Rectal smooth muscle tissue (tissue), 1 donor: ENCODE measurements at regions not wholly inside any gene's neighbourhood (a gene's known extent, or its start where the extent isn't known, plus 50 kb on each side); places are given as distances from the start of the nearest gene placed in this dataset.

ENCODE experiments used
- H3K27ac ChIP-seq: one replicate; pipeline ENCODE4 v1.7.0; 2013; ENCODE audit warnings: low read depth, low read length, inconsistent platforms
- H3K27me3 ChIP-seq: one replicate; pipeline ENCODE4 v1.7.0; 2013; ENCODE audit warnings: low read length; ENCODE audit not compliant: control insufficient read depth, insufficient read depth
- H3K36me3 ChIP-seq: one replicate; pipeline ENCODE4 v1.7.0; 2013; ENCODE audit warnings: low read length; ENCODE audit not compliant: control insufficient read depth, insufficient read depth
- H3K4me1 ChIP-seq: one replicate; pipeline ENCODE4 v1.7.0; 2013; ENCODE audit warnings: low read length; ENCODE audit not compliant: control insufficient read depth, insufficient read depth
- H3K4me3 ChIP-seq: one replicate; pipeline ENCODE4 v1.7.0; 2013; ENCODE audit warnings: low read length
- H3K9ac ChIP-seq: one replicate; pipeline ENCODE4 v1.7.0; 2013; ENCODE audit warnings: low read length

DNA sequence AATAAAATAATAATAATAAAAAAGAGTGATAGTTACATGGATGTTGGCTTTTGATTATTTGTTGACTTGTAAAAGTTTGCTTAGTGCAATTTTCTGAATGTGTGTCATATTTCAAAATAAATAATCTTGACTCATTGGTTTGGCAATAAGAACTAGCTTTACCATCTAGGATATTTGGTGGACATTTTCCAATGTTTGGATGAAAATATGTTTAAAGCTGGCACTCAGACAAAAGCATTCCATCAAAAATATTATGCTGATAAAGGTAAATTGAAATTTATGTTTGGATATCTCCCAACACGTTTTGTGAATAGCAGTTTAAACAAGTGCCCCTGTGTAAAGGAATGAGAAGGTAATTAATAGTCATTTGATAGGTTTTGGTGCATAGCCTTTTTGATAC lies 62.5 kb upstream of the KCNMA1 start:
- Histone ChIP-seq H3K36me3 (no peaks in the 10 kb centered on the region), H3K4me3 (no peak overlapping the region), H3K4me1 (no peaks in the 10 kb centered on the region), H3K27me3 (no peaks in the 10 kb centered on the region), H3K27ac (no peak overlapping the region), H3K9ac (no peak overlapping the region)

DNA sequence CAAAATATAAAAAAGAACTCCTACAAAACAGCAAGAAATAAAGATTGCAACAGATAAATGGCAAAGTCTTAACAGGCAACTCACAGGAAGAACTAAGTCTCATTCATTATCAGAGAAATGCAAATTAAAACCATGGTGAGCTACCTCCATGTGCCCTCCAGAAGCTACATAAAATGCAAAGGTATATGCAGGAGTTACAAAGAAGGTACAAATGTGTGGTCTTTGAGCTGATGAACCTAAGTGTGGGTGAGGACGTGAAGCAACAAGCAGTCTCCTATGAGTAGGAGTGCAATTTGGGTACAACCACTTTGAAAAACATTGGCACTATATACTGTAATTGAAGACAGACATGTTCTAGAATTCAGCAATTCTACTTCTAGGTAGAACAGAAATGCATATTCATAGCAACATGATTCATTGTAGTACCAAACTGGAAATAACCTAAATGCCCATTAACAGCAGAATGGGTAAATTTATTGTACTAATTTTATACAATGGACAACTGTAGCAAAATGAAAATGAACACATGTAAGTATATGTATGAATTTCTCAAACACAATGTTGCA lies 61.6 kb upstream of the KCNMA1 start:
- no peak overlapping the region for H3K4me3 ChIP-seq
- H3K9ac ChIP-seq, result no peak overlapping the region
- H3K27ac ChIP-seq, result no peak overlapping the region
- no peaks in the 10 kb centered on the region for H3K36me3 ChIP-seq
- H3K27me3 ChIP-seq, result no peaks in the 10 kb centered on the region
- H3K4me1 ChIP-seq, result no peaks in the 10 kb centered on the region

DNA sequence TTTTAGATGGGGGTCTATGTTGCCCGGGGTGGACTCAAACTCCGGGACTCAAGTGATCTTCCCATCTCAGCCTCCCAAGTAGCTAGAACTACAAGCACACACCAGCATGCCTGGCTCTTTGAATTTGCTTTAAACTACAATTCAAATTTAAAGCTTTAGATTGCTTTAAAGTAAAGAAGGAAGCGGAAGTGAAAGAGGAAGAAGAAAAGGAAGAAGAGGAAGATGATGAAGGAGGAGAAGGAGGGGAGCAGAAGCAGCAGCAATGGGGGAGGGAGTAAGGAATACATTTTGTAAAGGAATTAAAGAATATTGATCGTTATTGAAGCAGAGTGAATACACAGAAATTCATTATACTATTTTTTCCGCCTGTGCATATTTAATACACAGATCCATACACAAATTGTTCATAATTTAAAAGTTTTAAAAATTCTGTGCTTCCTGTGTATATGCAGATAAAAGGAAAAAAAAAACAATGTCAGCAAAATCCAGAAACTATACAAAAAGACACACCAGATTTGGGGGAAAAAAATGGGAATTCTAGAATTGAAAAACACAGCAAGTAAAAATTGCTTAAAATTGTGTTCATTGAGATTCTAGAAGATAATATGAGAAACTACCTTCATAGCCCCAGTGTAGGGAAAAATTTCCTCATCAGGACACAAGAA lies 60.8 kb upstream of the KCNMA1 start:
- no peak overlapping the region for H3K4me3 ChIP-seq
- H3K27ac ChIP-seq, result no peak overlapping the region
- no peaks in the 10 kb centered on the region for H3K36me3 ChIP-seq
- no peak overlapping the region for H3K9ac ChIP-seq
- no peaks in the 10 kb centered on the region for H3K4me1 ChIP-seq
- H3K27me3 ChIP-seq, result no peaks in the 10 kb centered on the region

DNA sequence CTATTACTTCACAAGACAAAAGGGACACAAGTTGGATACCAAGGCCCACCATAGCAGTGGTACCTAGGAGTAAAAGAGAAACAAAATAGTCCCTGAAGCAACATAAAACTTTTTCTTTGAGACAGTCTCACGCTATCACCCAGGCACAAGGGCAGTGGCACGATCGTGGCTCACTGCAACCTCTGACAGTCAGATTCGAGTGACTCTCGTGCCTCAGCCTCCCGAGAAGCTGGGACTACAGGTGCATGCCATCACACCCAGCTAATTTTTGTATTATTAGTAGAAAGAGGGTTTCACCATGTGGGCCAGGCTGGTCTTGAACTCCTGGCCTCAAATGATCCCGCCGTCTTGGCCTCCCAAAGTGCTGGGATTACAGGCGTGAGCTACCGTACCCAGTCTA lies 59.0 kb upstream of the KCNMA1 start:
- Histone ChIP-seq H3K9ac (no peak overlapping the region), H3K4me3 (no peak overlapping the region), H3K4me1 (no peaks in the 10 kb centered on the region), H3K27me3 (no peaks in the 10 kb centered on the region), H3K27ac (no peak overlapping the region), H3K36me3 (no peaks in the 10 kb centered on the region)

DNA sequence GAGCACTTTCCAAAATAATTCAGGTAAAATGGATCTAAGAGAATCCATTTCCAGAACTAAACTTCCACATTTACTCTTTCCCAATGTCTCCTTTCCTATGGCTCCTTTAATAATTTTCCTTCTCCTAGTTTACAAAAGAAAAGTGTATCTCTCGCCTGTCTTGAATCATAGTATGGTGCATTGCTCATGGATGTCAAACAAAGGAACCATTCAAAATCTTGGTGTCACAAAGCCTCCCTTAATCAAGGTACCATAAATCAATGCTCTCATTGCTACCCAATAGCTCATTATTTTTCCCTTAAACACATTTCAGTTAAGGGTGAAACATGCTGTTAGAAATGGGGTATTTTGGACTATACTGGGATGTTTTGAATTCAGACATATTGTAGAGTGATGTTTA lies 57.6 kb upstream of the KCNMA1 start:
- Histone ChIP-seq H3K9ac (no peak overlapping the region), H3K27me3 (no peaks in the 10 kb centered on the region), H3K27ac (no peak overlapping the region), H3K4me3 (no peak overlapping the region), H3K36me3 (no peaks in the 10 kb centered on the region), H3K4me1 (no peaks in the 10 kb centered on the region)

DNA sequence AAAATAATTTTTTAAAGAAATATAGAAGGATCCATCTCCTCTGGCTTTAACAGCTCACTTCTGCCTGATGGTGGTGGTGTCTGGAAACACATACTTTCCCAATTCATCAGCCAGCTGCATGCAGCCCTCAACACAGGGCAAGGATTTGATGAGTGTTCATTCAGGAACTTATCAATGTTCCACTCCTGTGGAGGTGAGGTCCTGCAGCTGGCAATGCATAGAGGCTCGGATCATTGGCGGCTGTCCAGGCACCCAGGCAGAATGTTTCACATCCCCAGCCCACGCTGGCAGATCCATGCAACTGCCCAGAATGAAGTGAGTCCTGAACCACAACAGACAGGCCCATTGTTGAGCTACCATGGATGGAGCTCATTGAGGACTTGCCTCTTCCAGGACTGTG lies 55.2 kb upstream of the KCNMA1 start:
- no peak overlapping the region for H3K27ac ChIP-seq
- H3K9ac ChIP-seq, result no peak overlapping the region
- H3K4me3 ChIP-seq, result no peak overlapping the region

DNA sequence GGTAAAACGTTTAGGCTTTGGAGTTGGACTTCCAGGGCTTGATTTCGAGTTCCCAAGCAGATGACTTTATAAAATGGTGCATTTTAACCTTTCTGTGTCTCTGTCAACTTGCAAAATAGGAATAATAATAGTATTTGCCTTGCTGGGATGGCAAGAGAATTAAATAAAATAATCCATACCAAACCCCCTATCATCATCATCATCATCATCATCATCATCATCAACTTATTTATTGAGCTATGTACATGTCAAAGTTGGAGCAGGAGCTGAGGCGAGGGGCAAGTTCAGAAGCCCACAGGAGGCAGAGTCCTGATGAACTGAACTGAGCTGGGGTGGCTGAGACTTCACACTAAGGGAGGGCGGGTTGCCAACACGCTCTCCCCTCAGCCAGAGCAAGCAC lies 51.7 kb upstream of the KCNMA1 start:
- no peaks in the 10 kb centered on the region for H3K27me3 ChIP-seq
- no peaks in the 10 kb centered on the region for H3K4me1 ChIP-seq
- no peaks in the 10 kb centered on the region for H3K36me3 ChIP-seq

More for the DNA sequence above, 55.2 kb upstream of the KCNMA1 start:
- H3K36me3 ChIP-seq, result no peaks in the 10 kb centered on the region
- no peaks in the 10 kb centered on the region for H3K4me1 ChIP-seq
- H3K27me3 ChIP-seq, result no peaks in the 10 kb centered on the region

DNA sequence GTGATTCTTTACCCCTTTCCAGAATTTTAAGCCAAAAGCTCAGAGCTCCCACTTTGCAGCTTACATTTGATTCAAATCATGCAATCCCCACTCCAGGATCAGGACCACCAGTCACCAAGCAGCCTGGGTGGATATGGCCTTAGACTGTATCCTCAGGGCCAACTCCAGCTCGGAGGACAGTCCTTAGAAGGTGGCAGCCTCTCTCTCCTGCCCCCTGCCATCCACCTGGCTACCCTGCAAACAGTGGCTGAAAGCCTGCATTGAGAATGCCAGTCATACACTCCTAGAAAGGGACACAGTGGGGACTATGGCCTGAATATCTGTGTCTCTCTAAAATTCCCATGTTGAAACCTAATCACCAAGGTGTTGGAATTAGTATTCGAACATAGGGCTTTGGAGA lies 50.0 kb upstream of the KCNMA1 start:
- Histone ChIP-seq H3K4me1 (no peaks in the 10 kb centered on the region), H3K36me3 (no peaks in the 10 kb centered on the region), H3K27ac (no peak overlapping the region), H3K27me3 (no peaks in the 10 kb centered on the region), H3K9ac (no peak overlapping the region), H3K4me3 (no peak overlapping the region)

More for the DNA sequence above, 51.7 kb upstream of the KCNMA1 start:
- Histone ChIP-seq H3K9ac (no peak overlapping the region), H3K4me3 (no peak overlapping the region), H3K27ac (no peak overlapping the region)
